Body of pancreas (tissue), 4 donors: ENCODE measurements at regions not wholly inside any gene's neighbourhood (a gene's known extent, or its start where the extent isn't known, plus 50 kb on each side); places are given as distances from the start of the nearest gene placed in this dataset.
"Not testable (repeated sequence)": the region's sequence is repeated elsewhere in the genome, so short reads cannot be mapped to it uniquely, and the experiment has no call there.

ENCODE experiments used
- ATAC-seq: fragments of 150-250 bp; one replicate; pipeline ENCODE4 v1.9.1; 2016
- DNase-seq, 4 donors: peaks; one replicate each; pipeline ENCODE4 v3.0.0-alpha.2; 2019
- H3K27ac ChIP-seq, 4 donors: fragments of 200-600 bp; sonication (generic); 1 replicate in 3 of 4; 2 replicates in 1 of 4; pipeline versions ENCODE4 v1.5.1 to v1.6.1; 2016 to 2019; ENCODE audit warnings: mild to moderate bottlenecking in 1 of 4, mixed read lengths in 1 of 4, moderate library complexity in 1 of 4
- H3K27me3 ChIP-seq, 2 donors: fragments of 200-600 bp; sonication (generic); one replicate each; pipeline ENCODE4 v1.6.0; 2016; ENCODE audit warnings: mild to moderate bottlenecking in 1 of 2
- H3K36me3 ChIP-seq, 2 donors: fragments of 200-600 bp; sonication (generic); replicated peaks in 1 of 2; 2 replicates each; pipeline ENCODE4 v1.5.1; 2016; ENCODE audit warnings: low read depth in 2 of 2; ENCODE audit not compliant: insufficient read depth in 1 of 2
- H3K4me1 ChIP-seq: fragments of 200-600 bp; sonication (generic); one replicate; pipeline ENCODE4 v1.6.0; 2016
- H3K4me3 ChIP-seq, 2 donors: fragments of 200-600 bp; sonication (generic); 1 replicate in 1 of 2; 2 replicates in 1 of 2; pipeline ENCODE4 v1.5.1; 2016 to 2019
- H3K9me3 ChIP-seq, 3 donors: fragments of 200-600 bp; sonication (generic); 1 replicate in 2 of 3; 2 replicates in 1 of 3; pipeline ENCODE4 v1.5.1; 2016
- POLR2A ChIP-seq, 3 donors: fragments of 450-650 bp; IDR thresholded peaks; one replicate each; pipeline ENCODE4 v1.6.1; 2016; ENCODE audit warnings: antibody characterized with exemption in 3 of 3, mild to moderate bottlenecking in 2 of 3
- WGBS, 2 donors: methylation state at CpG; one replicate each; pipeline ENCODE4 v1.1.5; 2017; 5-methylcytosine and 5-hydroxymethylcytosine counted together
- intact Hi-C: fragments of 100-400 bp; cut with DNase I; formaldehyde crosslinking; loops from one replicate; pipeline ENCODE4 v1.15.1; 2023
- TF ChIP-seq, protein P1 (sequence below), 7 experiments: fragments of 450-650 bp in 4 of 7; fragments of 200-600 bp in 3 of 7; sonication (generic) in 3 of 7; IDR thresholded peaks; one replicate each; pipeline ENCODE4 v1.5.1; 2016 to 2019; ENCODE audit warnings: antibody characterized with exemption in 7 of 7

DNA sequence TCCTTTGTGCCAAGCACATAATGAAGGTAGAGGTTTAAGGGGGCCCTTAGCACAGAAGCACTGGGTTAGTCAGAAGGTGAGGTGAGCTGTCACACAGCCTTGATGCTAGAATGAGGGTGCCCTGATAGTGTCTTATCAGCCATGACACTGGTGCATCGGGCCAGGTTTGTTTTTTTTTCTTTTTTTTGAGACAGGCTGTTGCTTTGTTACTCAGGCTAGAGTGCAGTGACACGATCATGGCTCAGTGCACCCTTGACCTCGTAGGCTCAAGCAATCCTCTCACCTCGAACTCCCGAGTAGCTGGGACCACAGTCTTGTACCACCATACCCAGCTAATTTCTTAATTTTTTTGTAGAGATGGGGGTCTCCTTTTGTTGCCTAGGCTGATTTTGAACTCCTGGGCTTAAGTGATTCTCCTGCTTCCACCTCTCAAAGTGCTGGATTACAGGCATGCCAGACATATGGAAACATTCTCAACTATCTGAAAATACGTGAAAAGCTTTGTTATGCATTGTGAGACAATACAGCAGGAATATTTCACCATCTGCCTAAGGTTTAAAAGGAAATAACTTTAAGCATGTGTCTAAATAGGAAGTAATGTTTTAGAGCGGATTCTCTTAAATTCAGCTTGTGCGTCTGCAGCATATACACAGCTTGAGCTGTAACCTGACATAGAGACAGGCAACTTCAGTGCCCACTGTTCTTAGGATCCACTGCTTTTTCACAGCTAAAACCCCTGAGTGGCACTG lies 128.4 kb downstream of the FOXD4L6 start:
- DNase-seq, H3K4me3 ChIP-seq, intact Hi-C loops, H3K36me3 ChIP-seq, ATAC-seq, H3K27me3 ChIP-seq, H3K9me3 ChIP-seq, H3K27ac ChIP-seq, H3K4me1 ChIP-seq: not testable (repeated sequence)
- WGBS, 2 donors = 64 to 73% methylated on average over 8 of the region's 8 CpGs

DNA sequence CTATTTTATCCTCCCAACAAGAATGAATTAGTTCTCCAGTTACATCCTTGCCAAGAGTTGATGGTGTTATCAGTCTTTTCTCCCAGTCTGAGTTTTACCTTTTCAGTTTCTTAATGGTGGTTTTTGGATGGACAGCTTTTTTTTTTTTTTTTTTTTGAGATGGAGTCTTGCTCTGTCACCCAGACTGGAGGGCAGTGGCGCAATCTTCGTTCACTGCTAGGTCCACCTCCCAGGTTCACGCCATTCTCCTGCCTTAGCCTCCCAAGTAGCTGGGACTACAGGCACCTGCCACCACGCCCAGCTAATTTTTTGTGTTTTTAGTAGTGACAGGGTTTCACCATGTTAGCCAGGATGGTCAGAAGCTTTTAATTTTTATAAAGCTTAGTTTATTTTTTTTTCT lies 133.0 kb downstream of the FOXD4L6 start:
- H3K27me3 ChIP-seq, H3K36me3 ChIP-seq, ATAC-seq, DNase-seq, intact Hi-C loops, H3K27ac ChIP-seq, H3K9me3 ChIP-seq, H3K4me3 ChIP-seq: not testable (repeated sequence)
- WGBS, 2 donors = 88 to 91% methylated on average over 4 of the region's 4 CpGs
- H3K4me1 ChIP-seq = peaks cover 25% of the 10 kb centered on the region

DNA sequence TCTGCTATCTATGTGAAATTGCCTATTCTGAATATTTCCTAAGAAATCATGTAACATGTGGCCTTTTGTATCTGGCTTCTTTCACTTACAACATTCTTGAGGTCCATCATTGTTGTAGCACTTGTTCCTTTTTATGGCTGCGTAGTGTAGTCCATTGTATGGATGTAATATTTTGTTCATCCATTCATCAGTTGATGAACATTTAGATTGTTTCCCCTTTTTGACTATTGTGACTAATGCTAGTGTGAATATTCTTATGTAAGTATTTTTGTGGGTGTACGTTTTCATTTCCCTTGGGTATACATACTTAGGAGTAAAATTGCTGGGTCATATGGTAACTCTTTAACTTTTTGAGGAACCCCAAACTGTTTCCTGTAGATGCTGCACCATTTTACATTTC lies 134.6 kb downstream of the FOXD4L6 start:
- ATAC-seq, DNase-seq, H3K27me3 ChIP-seq, H3K27ac ChIP-seq, H3K36me3 ChIP-seq, H3K9me3 ChIP-seq, H3K4me3 ChIP-seq, intact Hi-C loops: not testable (repeated sequence)
- WGBS, 2 donors = 61 to 68% methylated on average over 2 of the region's 2 CpGs
- H3K4me1 ChIP-seq = peaks cover 25% of the 10 kb centered on the region

DNA sequence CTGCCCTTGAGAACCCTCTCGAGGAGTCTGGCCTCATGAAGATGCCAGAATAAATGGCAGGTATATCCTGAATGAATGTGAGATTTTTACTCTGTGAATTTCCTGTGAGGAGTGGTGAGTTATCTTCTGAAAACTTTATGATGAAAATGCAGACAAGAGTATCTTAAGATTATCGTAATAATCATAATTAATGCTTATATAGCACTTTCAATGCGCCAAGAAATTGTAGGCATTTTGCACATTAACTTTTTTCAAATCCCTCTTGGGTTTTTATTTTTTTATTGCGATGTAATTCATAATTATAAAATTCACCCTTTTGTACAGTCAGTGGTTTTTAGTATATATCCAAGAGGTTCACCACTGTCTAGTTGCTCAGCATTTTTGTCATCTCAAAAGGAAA lies 135.1 kb downstream of the FOXD4L6 start:
- H3K27me3 ChIP-seq, H3K36me3 ChIP-seq, H3K27ac ChIP-seq, ATAC-seq, H3K9me3 ChIP-seq, intact Hi-C loops, H3K4me3 ChIP-seq, DNase-seq: not testable (repeated sequence)
- peaks cover 25% of the 10 kb centered on the region for H3K4me1 ChIP-seq
- 76% methylated on average over 4 of the region's 4 CpGs for WGBS, 2 donors

DNA sequence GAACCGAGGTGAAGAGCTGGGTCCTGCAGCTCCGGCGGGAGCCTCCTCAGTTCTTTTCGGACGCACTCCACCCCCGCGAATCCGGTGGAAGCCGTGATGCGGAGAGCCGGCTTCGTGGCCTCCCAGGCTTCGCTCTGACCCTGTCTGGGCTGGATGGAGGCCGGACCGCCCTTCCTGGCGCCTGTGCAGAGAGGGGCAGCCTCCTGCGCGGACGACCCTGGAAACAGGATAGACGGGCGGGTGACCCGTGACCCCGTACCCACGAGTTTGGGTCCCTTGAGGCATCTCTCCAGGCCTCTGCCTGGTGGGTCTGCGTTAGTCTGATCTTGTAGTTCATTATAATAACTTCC lies 136.0 kb downstream of the FOXD4L6 start:
- H3K27ac ChIP-seq = peak overlapping the region; percentile 70 to 92 (median 90)
- WGBS, 2 donors = 2 to 7% methylated on average over 23 to 25 of the region's 25 CpGs
- intact Hi-C loops, H3K9me3 ChIP-seq, H3K36me3 ChIP-seq, H3K27me3 ChIP-seq: not testable (repeated sequence)
- peaks cover 25% of the 10 kb centered on the region for H3K4me1 ChIP-seq
- ATAC-seq = peak; percentile 6
- peak in 1 of 4 donors; percentile 45 for DNase-seq
- H3K4me3 ChIP-seq = peak overlapping the region; percentile 76 to 90

DNA sequence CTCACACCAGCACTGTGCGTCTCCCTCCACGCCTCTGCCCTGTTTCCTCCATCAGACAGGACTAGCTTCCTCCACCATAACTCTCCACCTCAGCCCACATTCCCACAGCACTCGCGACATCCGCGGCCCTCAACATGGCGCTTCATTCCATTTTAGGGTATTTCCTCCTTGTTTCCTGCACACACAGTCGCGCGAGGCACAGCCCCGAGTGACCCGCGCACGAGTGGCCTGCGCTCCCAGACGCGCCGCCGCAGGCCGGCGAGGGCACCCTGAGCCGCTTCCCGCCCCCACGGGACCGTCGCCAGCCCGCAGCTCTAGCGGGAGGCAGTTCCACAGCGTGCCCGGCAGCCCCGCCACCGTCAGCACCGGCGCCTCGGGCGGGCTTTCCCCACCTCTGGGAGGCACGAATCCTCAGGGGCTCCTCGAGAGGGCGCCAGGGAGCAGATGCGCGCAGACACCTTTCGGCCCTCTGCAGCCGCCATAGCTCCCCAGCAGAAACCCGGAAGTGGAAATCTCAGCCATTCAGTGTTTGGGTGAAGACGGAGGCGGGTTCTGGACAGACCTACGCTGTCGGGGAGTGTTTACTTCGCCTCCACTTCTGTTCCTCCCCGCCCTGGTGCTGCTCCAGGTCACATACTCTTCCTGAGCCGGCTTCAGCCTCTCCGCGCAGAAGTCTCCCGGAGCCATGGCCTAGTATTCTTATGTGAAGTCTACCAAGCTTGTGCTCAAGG lies 136.6 kb downstream of the FOXD4L6 start:
- peak; percentile 72 to 88 (median 86) for TF ChIP-seq POLR2A (IDR thresholded peaks at IDR 0.05)
- TF ChIP-seq, protein P1, sequence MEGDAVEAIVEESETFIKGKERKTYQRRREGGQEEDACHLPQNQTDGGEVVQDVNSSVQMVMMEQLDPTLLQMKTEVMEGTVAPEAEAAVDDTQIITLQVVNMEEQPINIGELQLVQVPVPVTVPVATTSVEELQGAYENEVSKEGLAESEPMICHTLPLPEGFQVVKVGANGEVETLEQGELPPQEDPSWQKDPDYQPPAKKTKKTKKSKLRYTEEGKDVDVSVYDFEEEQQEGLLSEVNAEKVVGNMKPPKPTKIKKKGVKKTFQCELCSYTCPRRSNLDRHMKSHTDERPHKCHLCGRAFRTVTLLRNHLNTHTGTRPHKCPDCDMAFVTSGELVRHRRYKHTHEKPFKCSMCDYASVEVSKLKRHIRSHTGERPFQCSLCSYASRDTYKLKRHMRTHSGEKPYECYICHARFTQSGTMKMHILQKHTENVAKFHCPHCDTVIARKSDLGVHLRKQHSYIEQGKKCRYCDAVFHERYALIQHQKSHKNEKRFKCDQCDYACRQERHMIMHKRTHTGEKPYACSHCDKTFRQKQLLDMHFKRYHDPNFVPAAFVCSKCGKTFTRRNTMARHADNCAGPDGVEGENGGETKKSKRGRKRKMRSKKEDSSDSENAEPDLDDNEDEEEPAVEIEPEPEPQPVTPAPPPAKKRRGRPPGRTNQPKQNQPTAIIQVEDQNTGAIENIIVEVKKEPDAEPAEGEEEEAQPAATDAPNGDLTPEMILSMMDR (IDR thresholded peaks at IDR 0.05) = peak; percentile 66 to 99 (median 92)
- 7 to 16% methylated on average over 53 to 54 of the region's 54 CpGs for WGBS, 2 donors
- H3K27me3 ChIP-seq, H3K9me3 ChIP-seq, intact Hi-C loops, H3K36me3 ChIP-seq: not testable (repeated sequence)
- DNase-seq = peak; percentile 97 to 99 (median 98)
- ATAC-seq = peak; percentile 100
- Histone ChIP-seq H3K27ac (peak overlapping the region; percentile 70 to 92 (median 90)), H3K4me3 (peak overlapping the region; percentile 76 to 90), H3K4me1 (peaks cover 25% of the 10 kb centered on the region)

DNA sequence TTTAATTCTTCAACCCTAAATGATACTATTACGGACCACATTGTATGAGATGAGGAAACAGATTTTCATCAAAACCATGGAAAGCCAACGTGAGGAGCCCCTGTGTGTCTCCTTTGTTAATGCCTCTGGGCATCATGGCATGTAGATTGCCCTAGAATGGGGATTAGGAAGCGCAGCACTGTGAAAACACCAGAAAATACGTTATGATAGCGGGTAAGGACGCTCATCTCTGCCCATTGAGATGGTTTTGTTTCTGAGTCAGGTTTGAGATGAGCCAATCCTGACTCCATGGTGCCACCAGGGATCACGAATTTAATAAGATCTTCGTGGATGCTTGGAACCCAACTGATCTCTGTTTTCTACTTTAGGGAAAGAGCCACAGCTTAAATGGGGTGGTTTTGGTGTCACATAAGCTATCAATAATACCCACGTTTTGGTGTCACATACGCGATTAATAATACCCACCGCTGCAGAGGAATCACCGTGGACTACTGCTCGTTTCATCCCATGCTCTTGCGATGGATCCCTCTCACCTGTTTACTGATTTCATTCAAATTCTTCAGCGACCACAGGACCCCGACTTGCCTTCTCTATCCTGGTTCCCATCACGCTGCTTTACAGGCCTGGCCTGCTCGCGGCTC lies 137.3 kb downstream of the FOXD4L6 start:
- Histone ChIP-seq H3K27ac (peak overlapping the region; percentile 70 to 92 (median 90)), H3K4me1 (peaks cover 25% of the 10 kb centered on the region), H3K4me3 (peak overlapping the region; percentile 76 to 90)
- intact Hi-C loops, H3K27me3 ChIP-seq, H3K36me3 ChIP-seq, DNase-seq, H3K9me3 ChIP-seq, ATAC-seq: not testable (repeated sequence)
- WGBS, 2 donors = 41 to 52% methylated on average over 20 of the region's 20 CpGs

DNA sequence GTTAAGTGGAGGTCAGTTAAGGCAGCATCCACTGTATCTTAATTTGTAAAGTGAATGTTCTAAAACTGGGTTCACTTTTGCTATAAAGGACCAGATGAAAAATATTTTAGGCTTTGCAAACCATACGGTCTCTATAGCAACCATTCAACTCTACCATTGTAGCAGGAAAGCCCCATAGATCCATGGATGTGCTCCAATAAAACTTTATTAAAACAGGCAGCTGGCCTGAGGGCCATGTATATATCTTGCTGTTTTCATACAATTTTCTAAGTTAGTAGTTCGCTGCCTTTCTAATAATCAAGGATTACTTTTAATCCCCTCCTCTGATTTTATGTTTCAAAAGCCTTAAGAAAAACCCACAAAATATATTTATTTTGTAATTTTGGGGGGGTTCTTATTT lies 142.1 kb downstream of the FOXD4L6 start:
- H3K4me3 ChIP-seq, H3K4me1 ChIP-seq, intact Hi-C loops, ATAC-seq, DNase-seq, H3K27ac ChIP-seq, H3K36me3 ChIP-seq, H3K27me3 ChIP-seq, H3K9me3 ChIP-seq: not testable (repeated sequence)
- 80 to 84% methylated on average over 2 of the region's 2 CpGs for WGBS, 2 donors

DNA sequence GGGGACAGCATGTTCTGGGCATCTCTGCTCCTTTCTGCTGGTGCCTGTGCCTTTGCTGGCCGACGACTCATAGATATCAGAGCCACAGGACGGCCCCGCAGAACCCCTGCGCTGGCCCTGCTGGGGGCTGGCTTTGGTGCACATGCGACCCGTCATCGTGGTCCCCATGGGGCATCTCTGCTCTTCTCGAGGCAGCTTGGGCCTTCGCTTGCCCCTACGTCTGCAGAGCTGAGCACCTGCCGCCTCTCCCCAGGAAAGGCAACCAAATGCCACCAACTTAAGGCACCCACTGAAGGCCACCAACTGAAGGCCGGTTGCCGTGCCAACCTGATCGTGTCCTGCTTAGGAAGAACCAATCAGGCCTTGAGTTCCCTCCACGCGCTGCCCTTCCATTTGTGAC lies 153.1 kb downstream of the FOXD4L6 start:
- H3K27me3 ChIP-seq, H3K4me1 ChIP-seq, H3K36me3 ChIP-seq, ATAC-seq, DNase-seq, intact Hi-C loops, H3K4me3 ChIP-seq, H3K9me3 ChIP-seq, H3K27ac ChIP-seq: not testable (repeated sequence)
- 90 to 98% methylated on average over 5 to 17 of the region's 17 CpGs for WGBS, 2 donors

DNA sequence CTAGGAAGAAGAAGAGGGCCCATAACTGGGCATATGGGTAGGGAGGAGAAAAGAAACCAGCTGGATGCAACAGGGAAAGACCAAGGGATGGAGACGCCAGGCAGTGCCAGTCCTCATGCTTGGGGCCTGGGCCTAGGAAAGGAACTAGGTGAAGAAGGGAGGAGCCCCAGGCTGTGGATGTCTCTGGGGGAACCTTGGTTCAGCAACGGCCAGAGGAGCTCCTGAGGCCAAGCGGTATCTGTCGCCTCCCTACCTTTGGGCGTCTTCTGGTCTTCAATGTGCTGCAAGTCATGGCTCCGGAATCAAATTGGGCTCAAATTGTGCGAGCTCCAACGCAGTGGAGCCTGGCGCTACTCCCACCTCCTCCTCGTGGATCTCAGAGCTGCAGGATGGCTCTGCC lies 153.6 kb downstream of the FOXD4L6 start:
- H3K4me3 ChIP-seq, intact Hi-C loops, H3K27ac ChIP-seq, H3K36me3 ChIP-seq, ATAC-seq, H3K27me3 ChIP-seq, H3K9me3 ChIP-seq, H3K4me1 ChIP-seq, DNase-seq: not testable (repeated sequence)
- WGBS, 2 donors = 80 to 81% methylated on average over 9 of the region's 10 CpGs
